Prostate gland (tissue), 2 donors: ENCODE measurements at regions not wholly inside any gene's neighbourhood (a gene's known extent, or its start where the extent isn't known, plus 50 kb on each side); places are given as distances from the start of the nearest gene placed in this dataset.

Source experiments
- POLR2AphosphoS5 ChIP-seq: sonication (generic); formaldehyde crosslinking; IDR thresholded peaks from one replicate; pipeline ENCODE4 v1.6.1; 2017; ENCODE audit warnings: antibody characterized with exemption
- TF ChIP-seq, protein P1 (sequence below), 4 experiments: fragments of 200-600 bp in 2 of 4; fragments of 450-650 bp in 2 of 4; sonication (generic) in 2 of 4; IDR thresholded peaks; 1 replicate in 3 of 4; 2 replicates in 1 of 4; pipeline ENCODE4 v1.5.1; 2016 to 2019; ENCODE audit warnings: antibody characterized with exemption in 4 of 4, mild to moderate bottlenecking in 2 of 4, moderate library complexity in 2 of 4

DNA sequence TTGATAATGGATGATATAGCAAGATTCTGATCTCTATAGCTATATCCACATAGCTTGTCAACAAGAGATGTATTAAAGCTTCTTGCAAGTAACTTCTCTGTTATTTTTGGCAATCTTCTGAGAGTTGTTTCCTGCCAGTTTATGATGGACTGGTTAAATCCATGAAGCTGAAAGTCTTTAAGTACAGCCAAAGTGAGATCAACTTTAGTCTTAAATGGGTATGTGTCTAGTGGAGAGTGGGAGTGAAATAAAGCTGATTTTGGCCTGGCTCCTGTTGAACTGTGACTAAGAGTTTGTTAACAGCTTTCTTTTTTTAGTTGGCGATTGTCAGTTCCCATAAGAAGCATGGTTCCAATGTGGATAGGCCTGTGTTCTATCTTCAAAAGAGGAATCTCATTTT, 350.9 kb upstream of the PCSK5 start:
- TF ChIP-seq, protein P1, sequence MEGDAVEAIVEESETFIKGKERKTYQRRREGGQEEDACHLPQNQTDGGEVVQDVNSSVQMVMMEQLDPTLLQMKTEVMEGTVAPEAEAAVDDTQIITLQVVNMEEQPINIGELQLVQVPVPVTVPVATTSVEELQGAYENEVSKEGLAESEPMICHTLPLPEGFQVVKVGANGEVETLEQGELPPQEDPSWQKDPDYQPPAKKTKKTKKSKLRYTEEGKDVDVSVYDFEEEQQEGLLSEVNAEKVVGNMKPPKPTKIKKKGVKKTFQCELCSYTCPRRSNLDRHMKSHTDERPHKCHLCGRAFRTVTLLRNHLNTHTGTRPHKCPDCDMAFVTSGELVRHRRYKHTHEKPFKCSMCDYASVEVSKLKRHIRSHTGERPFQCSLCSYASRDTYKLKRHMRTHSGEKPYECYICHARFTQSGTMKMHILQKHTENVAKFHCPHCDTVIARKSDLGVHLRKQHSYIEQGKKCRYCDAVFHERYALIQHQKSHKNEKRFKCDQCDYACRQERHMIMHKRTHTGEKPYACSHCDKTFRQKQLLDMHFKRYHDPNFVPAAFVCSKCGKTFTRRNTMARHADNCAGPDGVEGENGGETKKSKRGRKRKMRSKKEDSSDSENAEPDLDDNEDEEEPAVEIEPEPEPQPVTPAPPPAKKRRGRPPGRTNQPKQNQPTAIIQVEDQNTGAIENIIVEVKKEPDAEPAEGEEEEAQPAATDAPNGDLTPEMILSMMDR (IDR thresholded peaks at IDR 0.05) = no peak
- no peak for TF ChIP-seq POLR2AphosphoS5
